ENCODE measurements at regions not wholly inside any gene's neighbourhood (a gene's known extent, or its start where the extent isn't known, plus 50 kb on each side); places are given as distances from the start of the nearest gene placed in this dataset.
"Not testable (repeated sequence)": the region's sequence is repeated elsewhere in the genome, so short reads cannot be mapped to it uniquely, and the experiment has no call there.

DNA sequence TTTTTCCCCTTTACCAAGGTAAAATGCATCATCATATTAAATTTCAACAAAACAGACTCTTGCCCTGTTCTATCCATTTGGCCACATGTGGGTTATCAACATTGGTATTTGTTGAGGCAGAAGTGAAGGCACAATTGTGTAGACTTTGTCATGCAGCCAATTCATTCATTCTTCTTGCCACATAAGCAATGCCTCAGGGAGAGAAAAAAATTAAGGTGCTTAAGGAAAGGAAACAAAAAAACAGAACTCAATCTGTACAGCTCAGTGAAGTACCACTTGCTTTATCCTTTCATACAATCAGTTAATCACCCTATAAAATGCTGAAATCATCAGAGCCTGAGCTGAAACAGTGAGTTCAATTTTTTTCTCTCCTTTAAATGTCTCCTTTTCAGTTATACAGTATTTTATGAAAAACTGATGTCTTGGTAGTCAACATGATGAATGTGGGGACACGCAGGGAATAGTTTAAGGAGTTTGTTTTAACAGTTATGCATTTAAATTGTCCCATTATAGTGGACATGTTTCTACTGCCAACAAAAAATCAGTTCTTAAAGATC is 588.9 kb downstream of the MFSD1 start (continued):
- TF ChIP-seq, protein P1, sequence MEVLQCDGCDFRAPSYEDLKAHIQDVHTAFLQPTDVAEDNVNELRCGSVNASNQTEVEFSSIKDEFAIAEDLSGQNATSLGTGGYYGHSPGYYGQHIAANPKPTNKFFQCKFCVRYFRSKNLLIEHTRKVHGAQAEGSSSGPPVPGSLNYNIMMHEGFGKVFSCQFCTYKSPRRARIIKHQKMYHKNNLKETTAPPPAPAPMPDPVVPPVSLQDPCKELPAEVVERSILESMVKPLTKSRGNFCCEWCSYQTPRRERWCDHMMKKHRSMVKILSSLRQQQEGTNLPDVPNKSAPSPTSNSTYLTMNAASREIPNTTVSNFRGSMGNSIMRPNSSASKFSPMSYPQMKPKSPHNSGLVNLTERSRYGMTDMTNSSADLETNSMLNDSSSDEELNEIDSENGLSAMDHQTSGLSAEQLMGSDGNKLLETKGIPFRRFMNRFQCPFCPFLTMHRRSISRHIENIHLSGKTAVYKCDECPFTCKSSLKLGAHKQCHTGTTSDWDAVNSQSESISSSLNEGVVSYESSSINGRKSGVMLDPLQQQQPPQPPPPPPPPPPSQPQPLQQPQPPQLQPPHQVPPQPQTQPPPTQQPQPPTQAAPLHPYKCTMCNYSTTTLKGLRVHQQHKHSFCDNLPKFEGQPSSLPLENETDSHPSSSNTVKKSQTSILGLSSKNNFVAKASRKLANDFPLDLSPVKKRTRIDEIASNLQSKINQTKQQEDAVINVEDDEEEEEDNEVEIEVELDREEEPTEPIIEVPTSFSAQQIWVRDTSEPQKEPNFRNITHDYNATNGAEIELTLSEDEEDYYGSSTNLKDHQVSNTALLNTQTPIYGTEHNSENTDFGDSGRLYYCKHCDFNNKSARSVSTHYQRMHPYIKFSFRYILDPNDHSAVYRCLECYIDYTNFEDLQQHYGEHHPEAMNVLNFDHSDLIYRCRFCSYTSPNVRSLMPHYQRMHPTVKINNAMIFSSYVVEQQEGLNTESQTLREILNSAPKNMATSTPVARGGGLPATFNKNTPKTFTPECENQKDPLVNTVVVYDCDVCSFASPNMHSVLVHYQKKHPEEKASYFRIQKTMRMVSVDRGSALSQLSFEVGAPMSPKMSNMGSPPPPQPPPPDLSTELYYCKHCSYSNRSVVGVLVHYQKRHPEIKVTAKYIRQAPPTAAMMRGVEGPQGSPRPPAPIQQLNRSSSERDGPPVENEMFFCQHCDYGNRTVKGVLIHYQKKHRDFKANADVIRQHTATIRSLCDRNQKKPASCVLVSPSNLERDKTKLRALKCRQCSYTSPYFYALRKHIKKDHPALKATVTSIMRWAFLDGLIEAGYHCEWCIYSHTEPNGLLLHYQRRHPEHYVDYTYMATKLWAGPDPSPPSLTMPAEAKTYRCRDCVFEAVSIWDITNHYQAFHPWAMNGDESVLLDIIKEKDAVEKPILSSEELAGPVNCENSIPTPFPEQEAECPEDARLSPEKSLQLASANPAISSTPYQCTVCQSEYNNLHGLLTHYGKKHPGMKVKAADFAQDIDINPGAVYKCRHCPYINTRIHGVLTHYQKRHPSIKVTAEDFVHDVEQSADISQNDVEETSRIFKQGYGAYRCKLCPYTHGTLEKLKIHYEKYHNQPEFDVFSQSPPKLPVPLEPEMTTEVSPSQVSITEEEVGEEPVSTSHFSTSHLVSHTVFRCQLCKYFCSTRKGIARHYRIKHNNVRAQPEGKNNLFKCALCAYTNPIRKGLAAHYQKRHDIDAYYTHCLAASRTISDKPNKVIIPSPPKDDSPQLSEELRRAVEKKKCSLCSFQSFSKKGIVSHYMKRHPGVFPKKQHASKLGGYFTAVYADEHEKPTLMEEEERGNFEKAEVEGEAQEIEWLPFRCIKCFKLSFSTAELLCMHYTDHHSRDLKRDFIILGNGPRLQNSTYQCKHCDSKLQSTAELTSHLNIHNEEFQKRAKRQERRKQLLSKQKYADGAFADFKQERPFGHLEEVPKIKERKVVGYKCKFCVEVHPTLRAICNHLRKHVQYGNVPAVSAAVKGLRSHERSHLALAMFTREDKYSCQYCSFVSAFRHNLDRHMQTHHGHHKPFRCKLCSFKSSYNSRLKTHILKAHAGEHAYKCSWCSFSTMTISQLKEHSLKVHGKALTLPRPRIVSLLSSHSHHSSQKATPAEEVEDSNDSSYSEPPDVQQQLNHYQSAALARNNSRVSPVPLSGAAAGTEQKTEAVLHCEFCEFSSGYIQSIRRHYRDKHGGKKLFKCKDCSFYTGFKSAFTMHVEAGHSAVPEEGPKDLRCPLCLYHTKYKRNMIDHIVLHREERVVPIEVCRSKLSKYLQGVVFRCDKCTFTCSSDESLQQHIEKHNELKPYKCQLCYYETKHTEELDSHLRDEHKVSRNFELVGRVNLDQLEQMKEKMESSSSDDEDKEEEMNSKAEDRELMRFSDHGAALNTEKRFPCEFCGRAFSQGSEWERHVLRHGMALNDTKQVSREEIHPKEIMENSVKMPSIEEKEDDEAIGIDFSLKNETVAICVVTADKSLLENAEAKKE (CRISPR knock-in tag; IDR thresholded peaks at IDR 0.05) = no peak
- TF ChIP-seq EZH2 (IDR thresholded peaks at IDR 0.05; ENCODE audit: low read depth, unreplicated experiment) (no peak), JUNB (IDR thresholded peaks at IDR 0.05; ENCODE audit: unreplicated experiment) (no peak), STAT1 (IDR thresholded peaks at IDR 0.05; ENCODE audit: unreplicated experiment) (no peak), ZNF331 (CRISPR knock-in tag; IDR thresholded peaks at IDR 0.05; ENCODE audit: low read depth) (no peak)
- TF ChIP-seq, protein P2, sequence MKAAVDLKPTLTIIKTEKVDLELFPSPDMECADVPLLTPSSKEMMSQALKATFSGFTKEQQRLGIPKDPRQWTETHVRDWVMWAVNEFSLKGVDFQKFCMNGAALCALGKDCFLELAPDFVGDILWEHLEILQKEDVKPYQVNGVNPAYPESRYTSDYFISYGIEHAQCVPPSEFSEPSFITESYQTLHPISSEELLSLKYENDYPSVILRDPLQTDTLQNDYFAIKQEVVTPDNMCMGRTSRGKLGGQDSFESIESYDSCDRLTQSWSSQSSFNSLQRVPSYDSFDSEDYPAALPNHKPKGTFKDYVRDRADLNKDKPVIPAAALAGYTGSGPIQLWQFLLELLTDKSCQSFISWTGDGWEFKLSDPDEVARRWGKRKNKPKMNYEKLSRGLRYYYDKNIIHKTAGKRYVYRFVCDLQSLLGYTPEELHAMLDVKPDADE (IDR thresholded peaks at IDR 0.05) = no peak

DNA sequence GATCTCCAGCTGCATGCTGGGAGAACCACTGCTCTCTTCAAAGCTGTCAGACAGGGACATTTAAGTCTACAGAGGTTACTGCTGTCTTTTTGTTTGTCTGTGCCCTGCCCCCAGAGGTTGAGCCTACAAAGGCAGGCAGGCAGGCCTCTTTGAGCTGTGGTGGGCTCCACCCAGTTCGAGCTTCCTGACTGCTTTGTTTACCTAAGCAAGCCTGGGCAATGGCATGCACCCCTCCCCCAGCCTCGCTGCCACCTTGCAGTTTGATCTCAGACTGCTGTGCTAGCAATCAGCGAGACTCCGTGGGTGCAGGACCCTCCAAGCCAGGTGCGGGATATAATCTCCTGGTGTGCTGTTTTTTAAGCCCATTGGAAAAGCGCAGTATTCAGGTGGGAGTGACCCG is 591.0 kb upstream of the IL12A start:
- H3K36me3 ChIP-seq (ENCODE audit: insufficient read depth); H2AFZ ChIP-seq; H3K79me2 ChIP-seq (replicated peaks; ENCODE audit: insufficient read depth); H3K27me3 Mint-ChIP-seq (ENCODE audit: insufficient read depth, low read depth, poor library complexity); H3K4me3 Mint-ChIP-seq; ATAC-seq; H4K20me1 ChIP-seq (replicated peaks; ENCODE audit: insufficient read depth); DNase-seq (ENCODE audit: low spot score); H3K27me3 ChIP-seq (ENCODE audit: insufficient read depth); H3K4me1 ChIP-seq (ENCODE audit: insufficient read depth); H3K4me3 ChIP-seq; H3K4me2 ChIP-seq; H3F3A ChIP-seq (replicated peaks; ENCODE audit: low read depth); H3K27ac Mint-ChIP-seq; H3K4me1 Mint-ChIP-seq; H3K27ac ChIP-seq (ENCODE audit: low read depth); H3K9me2 ChIP-seq (ENCODE audit: insufficient read depth): not testable (repeated sequence)
- H3K9me3 Mint-ChIP-seq = peaks cover 20% of the 10 kb centered on the region
- peaks cover 16% of the 10 kb centered on the region for H3K36me3 Mint-ChIP-seq (ENCODE audit: low read depth)
